ENCODE measurements at regions not wholly inside any gene's neighbourhood (a gene's known extent, or its start where the extent isn't known, plus 50 kb on each side); places are given as distances from the start of the nearest gene placed in this dataset.

- DNase-seq (ENCODE audit: low read depth), result no peak
Observed at GRCh38 chr7:113825832-113826231, 93.0 kb downstream of the PPP1R3A start.

DNA sequence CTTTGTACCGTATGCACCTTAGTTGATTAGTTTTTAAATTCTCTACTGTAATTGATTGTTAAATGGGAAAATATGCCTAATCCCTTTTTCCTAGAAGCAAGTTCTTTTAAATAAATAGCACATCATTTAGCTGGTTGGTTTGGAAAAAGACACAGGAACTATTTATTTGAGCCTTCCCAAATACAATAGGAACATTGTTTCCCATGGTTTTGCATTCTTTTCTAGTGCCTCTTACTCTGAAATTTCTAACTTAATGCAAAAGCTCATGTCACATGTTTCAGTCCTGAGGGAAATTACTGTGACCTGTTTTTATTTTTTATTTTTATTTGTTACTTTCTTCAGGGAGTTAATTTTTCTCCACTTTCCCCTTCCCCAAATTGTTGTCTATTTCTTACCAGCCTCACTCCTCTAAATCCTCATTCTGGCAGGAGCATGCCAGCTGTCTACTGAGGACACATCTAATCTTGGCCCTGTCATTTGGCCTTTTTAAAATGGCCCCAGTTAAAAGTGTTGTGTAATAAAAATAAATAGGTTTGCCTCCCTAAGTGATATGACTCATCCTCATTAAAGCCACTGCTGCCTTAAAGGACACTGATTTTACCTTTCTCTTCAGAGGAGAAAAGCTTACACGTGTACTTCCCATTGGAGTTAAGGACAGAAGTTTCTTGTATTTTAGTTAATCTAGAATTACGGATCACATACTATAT, 94.5 kb downstream of the PPP1R3A start:
- DNase-seq (ENCODE audit: low read depth), result peak; percentile 72

DNA sequence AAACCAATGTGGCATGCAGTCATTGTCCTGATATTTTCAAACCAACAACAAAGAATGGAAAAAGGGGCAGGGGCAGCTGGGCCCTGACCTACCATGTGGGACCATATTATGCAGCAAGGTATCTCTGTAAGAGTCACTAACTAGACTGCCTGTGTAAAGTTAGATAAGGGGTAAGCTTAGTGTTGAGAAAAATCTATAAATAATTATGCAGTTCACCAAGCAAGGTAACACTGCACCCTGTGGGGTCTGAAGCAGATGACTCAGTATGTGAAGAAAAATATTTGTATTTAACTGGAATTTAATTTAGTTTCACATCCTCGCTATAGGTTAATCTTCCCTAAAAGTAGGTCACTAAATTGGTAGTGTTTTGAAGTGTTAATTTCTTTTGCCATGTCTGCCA, 99.3 kb downstream of the PPP1R3A start:
- no peak for DNase-seq (ENCODE audit: low read depth)

GRCh38 chr7:113816639-113817038, 102.2 kb downstream of the PPP1R3A start:
- no peak for DNase-seq (ENCODE audit: low read depth)

DNA sequence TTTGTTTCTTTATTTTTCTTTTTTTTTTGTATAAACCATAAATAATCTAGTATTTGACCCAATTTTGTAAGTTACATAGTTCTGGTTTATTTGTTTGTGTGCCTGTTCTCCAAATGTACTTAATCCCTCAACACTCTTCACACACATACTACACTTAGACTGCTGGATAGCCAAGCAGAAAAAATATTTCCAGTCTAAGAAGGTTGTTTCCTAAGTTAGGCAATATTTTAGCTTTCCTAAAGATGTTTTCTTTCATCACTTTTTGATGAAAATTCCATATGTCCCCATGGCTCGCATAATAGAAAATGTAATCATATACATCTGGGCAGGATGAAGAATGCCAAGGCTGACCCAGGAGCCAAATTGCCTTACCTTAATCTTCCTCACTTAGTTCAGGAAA, 105.3 kb downstream of the PPP1R3A start:
- DNase-seq (ENCODE audit: low read depth), result no peak

- DNase-seq (ENCODE audit: low read depth), result peak; percentile 21
Observed at GRCh38 chr7:113812591-113813255, 106.1 kb downstream of the PPP1R3A start.

DNA sequence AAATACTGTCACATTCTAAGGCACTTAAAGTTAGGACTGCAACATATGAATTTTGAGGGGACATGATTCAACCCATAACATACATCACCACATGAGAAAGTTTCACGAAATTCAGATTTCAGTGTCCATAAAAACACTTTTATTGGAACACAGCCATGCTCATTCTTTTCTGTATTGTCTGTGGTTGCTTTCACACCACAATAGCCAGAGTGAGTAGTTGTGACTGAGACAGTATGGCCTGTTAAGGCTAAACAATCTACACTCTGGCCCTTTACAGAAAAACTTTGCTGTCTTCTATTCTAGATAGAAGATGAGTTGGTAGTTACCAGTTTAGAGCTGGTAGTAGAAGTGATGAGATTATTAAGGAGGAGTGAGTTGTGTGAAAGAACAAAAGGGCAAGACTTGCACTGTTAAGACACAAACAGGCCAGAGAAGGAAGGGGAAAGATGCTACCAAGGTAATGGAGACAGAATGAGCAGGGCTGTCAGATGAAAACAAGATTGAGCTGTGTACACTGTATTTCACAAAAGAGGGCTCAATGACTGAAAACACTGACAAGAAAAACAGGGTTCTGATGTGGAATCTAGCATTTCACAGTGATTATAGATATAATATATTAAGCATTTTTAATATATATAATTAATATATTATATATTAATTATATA, 108.6 kb downstream of the PPP1R3A start:
- no peak for DNase-seq (ENCODE audit: low read depth)

- no peak for DNase-seq (ENCODE audit: low read depth)
Observed at GRCh38 chr7:113809581-113809980, 109.2 kb downstream of the PPP1R3A start.

DNA sequence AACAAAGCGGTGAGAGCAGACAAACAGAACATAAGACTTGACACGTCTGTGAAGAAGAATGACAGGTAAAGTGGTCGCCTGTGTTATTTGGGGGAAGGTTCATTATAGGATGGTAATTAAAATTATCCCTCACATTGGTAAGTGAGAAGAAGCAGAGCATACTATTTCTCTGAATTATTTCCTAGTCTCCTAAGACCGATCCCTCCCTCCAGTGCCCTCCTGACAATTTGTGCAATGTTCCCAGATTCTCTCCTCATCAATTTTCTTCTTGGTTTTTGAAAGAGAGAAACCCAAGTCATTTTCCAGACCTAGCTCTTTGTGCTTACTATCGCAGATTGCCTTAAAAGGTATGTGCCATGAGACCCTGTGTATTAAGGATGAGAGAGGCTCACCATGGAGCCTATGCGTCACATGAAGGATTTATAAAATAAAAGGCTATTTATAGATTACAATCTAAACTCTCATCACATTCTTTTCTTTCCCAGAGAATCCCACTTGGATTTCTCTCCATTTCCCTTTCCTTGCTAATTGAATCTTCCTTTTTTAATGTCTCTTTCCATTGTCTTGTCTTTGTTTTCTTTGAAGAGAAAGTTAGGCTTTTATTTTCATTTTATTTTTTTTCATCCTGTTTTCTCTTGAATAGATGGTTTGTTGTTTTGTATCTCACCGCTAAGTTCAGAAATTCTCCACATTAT, 112.0 kb downstream of the PPP1R3A start:
- no peak for DNase-seq (ENCODE audit: low read depth)

GRCh38 chr7:113805976-113806375, 112.8 kb downstream of the PPP1R3A start:
- peak; percentile 51 for DNase-seq (ENCODE audit: low read depth)

GRCh38 chr7:113804475-113805095, 114.2 kb downstream of the PPP1R3A start:
- peak; percentile 53 for DNase-seq (ENCODE audit: low read depth)

DNA sequence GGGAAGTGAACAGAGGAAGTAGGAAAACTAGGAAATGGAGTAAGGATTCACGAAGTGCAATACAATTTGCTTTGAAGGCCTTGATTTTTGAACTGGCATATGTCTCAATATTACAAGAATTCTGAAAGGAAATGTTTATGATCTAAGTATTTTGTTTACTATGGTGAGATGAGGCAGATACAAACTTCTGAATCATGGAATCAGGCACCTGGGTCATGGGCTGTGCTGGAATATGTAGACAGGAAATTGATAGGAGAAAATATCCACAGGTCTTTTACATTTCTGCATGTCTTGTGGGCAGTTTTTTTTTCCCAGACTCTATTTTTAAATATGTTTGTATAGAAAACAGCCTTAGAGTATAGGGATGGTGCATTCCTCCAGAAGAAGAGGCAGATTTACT, 117.1 kb downstream of the PPP1R3A start:
- DNase-seq (ENCODE audit: low read depth), result no peak

DNA sequence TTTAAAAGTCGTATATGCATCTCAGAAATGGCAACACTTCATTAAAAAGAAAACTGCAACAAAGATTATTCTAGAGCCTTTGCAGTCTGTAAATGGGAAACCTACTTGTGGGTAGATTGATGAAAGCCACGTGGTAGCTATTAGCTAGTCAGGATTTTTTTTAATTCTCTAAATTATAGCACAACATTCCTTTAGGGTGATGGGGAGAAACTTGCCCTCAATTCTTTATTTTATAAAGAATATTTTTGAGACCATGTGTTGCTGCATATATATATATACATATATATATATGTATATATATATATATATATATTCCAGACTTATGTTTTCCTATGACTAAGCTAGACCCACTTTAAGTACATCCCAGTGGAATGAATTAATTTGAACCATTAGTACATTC, 118.0 kb downstream of the PPP1R3A start:
- DNase-seq (ENCODE audit: low read depth), result no peak

- no peak for DNase-seq (ENCODE audit: low read depth)
Observed at GRCh38 chr7:113799896-113800295, 118.9 kb downstream of the PPP1R3A start.

DNA sequence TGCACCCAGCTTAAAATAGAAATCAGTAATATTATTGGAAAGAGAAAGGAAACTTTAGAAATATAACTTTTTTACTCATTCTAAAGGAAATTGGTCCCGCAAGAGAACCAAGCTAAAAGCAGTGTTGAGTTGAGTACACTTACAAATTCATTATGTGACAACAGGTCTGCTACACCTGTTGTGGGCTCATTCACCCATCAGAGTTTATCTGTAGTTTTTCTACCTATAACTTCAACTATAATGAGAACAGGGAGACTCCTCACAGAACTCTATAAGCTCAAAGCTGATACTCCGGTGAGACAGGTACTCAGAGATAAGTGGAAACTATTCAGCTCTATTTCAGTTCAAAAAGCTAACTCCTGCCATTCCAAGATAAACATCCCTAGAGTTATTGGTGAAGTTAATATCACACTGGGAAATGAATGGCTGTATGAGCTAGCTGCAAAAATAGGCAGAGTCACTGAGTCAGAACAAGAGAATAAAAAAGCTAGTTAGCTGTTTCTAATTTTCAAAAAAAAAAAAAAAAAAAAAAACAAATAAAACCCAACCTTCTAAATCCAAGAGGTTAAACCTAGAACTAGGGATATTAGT, 121.3 kb downstream of the PPP1R3A start:
- DNase-seq (ENCODE audit: low read depth), result no peak

- DNase-seq (ENCODE audit: low read depth), result peak; percentile 71
Observed at GRCh38 chr7:113796557-113796956, 122.3 kb downstream of the PPP1R3A start.

DNA sequence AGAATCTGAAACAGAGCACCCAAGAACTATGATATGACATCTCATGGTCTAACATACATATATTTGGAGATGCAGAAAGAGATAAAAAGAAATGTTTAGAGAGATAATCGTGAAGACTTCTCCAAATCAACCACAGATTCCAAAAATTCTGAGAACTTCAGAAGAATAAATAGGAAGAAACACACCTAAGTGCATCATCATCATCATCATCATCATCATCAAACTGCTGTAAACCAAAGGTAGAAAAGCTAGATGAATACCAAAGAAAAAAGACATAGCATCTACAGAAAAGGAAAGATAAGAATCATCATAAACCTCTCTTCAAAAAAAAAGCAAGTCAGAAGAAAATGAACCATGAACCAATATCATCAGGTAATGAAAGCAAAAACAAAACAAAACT, 124.2 kb downstream of the PPP1R3A start:
- no peak for DNase-seq (ENCODE audit: low read depth)

DNA sequence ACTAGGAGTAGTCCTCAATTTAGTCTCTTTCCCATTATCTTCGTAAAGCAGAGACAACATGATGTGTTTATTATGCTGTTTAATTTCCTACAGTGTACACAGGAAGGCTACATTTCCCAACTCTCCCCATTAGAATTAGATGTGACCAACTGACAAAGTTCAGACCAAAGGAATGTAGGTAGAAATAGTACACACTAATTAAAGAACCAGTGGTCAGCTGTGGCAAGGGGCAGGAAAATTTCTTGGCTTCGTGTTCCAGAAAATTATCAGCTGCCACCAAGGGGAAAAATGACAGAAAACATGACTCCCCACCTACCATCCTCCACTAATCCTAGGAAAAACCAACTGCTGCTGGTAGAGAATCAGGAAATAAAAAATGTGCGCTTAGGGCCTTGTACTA, 125.6 kb downstream of the PPP1R3A start:
- DNase-seq (ENCODE audit: low read depth), result no peak

- no peak for DNase-seq (ENCODE audit: low read depth)
Observed at GRCh38 chr7:113790025-113790424, 128.8 kb downstream of the PPP1R3A start.

DNA sequence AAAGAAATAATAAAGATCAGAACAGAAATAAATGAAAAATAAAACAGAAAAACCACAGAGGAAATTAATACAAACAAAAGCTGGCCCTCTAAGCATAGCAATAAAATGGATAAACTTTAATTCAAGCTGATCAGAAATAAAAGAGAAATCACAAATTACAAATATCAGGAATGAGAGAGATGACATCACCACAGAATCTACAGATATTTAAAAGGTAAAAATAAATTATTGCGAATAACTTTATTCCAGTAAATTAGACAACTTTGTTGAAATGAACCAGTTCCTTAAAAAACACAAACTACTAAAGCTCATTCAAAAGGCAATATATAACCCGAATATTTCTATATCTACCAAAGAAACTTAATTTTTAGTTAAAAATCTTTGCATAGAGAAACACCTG, 131.7 kb downstream of the PPP1R3A start:
- DNase-seq (ENCODE audit: low read depth), result no peak

GRCh38 chr7:113784956-113785355, 133.9 kb downstream of the PPP1R3A start:
- no peak for DNase-seq (ENCODE audit: low read depth)

- DNase-seq (ENCODE audit: low read depth), result no peak
Observed at GRCh38 chr7:113784316-113784715, 134.5 kb downstream of the PPP1R3A start.

Measured in M059J (cell line).